Ishikawa (cell line): ENCODE measurements at regions not wholly inside any gene's neighbourhood (a gene's known extent, or its start where the extent isn't known, plus 50 kb on each side); places are given as distances from the start of the nearest gene placed in this dataset.

Experiments
- CEBPB ChIP-seq: IDR thresholded peaks from 2 replicates; pipeline ENCODE4 v1.6.1; 2012
- CREB1 ChIP-seq: IDR thresholded peaks from 2 replicates; pipeline ENCODE4 v1.6.1; 2012; ENCODE audit warnings: low read depth
- EGR1 ChIP-seq: IDR thresholded peaks from 2 replicates; pipeline ENCODE4 v1.6.1; 2012
- EP300 ChIP-seq: IDR thresholded peaks from 2 replicates; pipeline ENCODE4 v1.6.1; 2012; ENCODE audit warnings: borderline replicate concordance
- FOXM1 ChIP-seq: IDR thresholded peaks from 2 replicates; pipeline ENCODE4 v1.6.1; 2012; ENCODE audit warnings: low read depth, borderline replicate concordance
- MAX ChIP-seq: IDR thresholded peaks from 2 replicates; pipeline ENCODE4 v1.6.1; 2012
- NFIC ChIP-seq: IDR thresholded peaks from 2 replicates; pipeline ENCODE4 v1.6.1; 2012
- RAD21 ChIP-seq: IDR thresholded peaks from 2 replicates; pipeline ENCODE4 v1.6.1; 2012; ENCODE audit warnings: low read depth
- REST ChIP-seq: IDR thresholded peaks from 2 replicates; pipeline ENCODE4 v1.6.1; 2012; ENCODE audit warnings: low read depth, mild to moderate bottlenecking
- TAF1 ChIP-seq: IDR thresholded peaks from 2 replicates; pipeline ENCODE4 v1.6.1; 2012; ENCODE audit warnings: low read depth, mild to moderate bottlenecking
- TCF12 ChIP-seq: IDR thresholded peaks from 2 replicates; pipeline ENCODE4 v1.6.1; 2012; ENCODE audit warnings: low read depth
- TEAD4 ChIP-seq: IDR thresholded peaks from 2 replicates; pipeline ENCODE4 v1.6.1; 2012
- USF1 ChIP-seq: IDR thresholded peaks from 2 replicates; pipeline ENCODE4 v1.6.1; 2012
- YY1 ChIP-seq: IDR thresholded peaks from 2 replicates; pipeline ENCODE4 v1.6.1; 2012; ENCODE audit warnings: low read depth
- ZBTB7A ChIP-seq: IDR thresholded peaks from 2 replicates; pipeline ENCODE4 v1.6.1; 2012; ENCODE audit warnings: low read depth

GRCh38 chr10:64658528-64658927, 1137.3 kb downstream of the REEP3 start:
- TF ChIP-seq USF1: no peak
- no peak for TF ChIP-seq MAX
- TF ChIP-seq FOXM1: no peak
- TF ChIP-seq ZBTB7A: no peak
- TF ChIP-seq YY1: no peak
- no peak for TF ChIP-seq EGR1
- no peak for TF ChIP-seq RAD21
- no peak for TF ChIP-seq EP300
- TF ChIP-seq TAF1: no peak
- TF ChIP-seq CEBPB: no peak
- TF ChIP-seq REST: no peak
- TF ChIP-seq TCF12: no peak
- no peak for TF ChIP-seq CREB1
- TF ChIP-seq TEAD4: no peak
- TF ChIP-seq NFIC: no peak

- TF ChIP-seq MAX: no peak
- TF ChIP-seq CEBPB: no peak
- TF ChIP-seq YY1: no peak
- TF ChIP-seq TAF1: no peak
- TF ChIP-seq RAD21: no peak
- TF ChIP-seq TEAD4: no peak
- no peak for TF ChIP-seq USF1
- TF ChIP-seq TCF12: no peak
- TF ChIP-seq FOXM1: no peak
- no peak for TF ChIP-seq REST
- TF ChIP-seq EP300: no peak
- TF ChIP-seq EGR1: no peak
- no peak for TF ChIP-seq ZBTB7A
Measured at GRCh38 chr10:64659311-64659710, 1138.1 kb downstream of the REEP3 start.

GRCh38 chr10:64682043-64682442, 1160.8 kb downstream of the REEP3 start:
- TF ChIP-seq TEAD4: no peak
- TF ChIP-seq EP300: no peak
- TF ChIP-seq NFIC: no peak
- TF ChIP-seq USF1: no peak
- TF ChIP-seq RAD21: no peak
- no peak for TF ChIP-seq EGR1
- TF ChIP-seq ZBTB7A: no peak
- TF ChIP-seq MAX: no peak
- no peak for TF ChIP-seq REST
- no peak for TF ChIP-seq CEBPB
- no peak for TF ChIP-seq YY1
- no peak for TF ChIP-seq CREB1
- TF ChIP-seq FOXM1: no peak
- TF ChIP-seq TCF12: no peak
- TF ChIP-seq TAF1: no peak

- TF ChIP-seq REST (no peak), EGR1 (no peak), FOXM1 (no peak), TAF1 (no peak), CEBPB (no peak)
Measured at GRCh38 chr10:64690194-64690593, 1169.0 kb downstream of the REEP3 start.
